ENCODE measurements at regions not wholly inside any gene's neighbourhood (a gene's known extent, or its start where the extent isn't known, plus 50 kb on each side); places are given as distances from the start of the nearest gene placed in this dataset.

GRCh38 chr15:31585240-31585639 lies 258.6 kb downstream of the KLF13 start:
- TF ChIP-seq, protein P1, sequence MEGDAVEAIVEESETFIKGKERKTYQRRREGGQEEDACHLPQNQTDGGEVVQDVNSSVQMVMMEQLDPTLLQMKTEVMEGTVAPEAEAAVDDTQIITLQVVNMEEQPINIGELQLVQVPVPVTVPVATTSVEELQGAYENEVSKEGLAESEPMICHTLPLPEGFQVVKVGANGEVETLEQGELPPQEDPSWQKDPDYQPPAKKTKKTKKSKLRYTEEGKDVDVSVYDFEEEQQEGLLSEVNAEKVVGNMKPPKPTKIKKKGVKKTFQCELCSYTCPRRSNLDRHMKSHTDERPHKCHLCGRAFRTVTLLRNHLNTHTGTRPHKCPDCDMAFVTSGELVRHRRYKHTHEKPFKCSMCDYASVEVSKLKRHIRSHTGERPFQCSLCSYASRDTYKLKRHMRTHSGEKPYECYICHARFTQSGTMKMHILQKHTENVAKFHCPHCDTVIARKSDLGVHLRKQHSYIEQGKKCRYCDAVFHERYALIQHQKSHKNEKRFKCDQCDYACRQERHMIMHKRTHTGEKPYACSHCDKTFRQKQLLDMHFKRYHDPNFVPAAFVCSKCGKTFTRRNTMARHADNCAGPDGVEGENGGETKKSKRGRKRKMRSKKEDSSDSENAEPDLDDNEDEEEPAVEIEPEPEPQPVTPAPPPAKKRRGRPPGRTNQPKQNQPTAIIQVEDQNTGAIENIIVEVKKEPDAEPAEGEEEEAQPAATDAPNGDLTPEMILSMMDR (IDR thresholded peaks at IDR 0.05), result no peak
- TF ChIP-seq POLR2A (IDR thresholded peaks at IDR 0.05), result no peak

Measured in testis (tissue), 2 donors.